Putamen (tissue), 1 donor: ENCODE measurements at regions not wholly inside any gene's neighbourhood (a gene's known extent, or its start where the extent isn't known, plus 50 kb on each side); places are given as distances from the start of the nearest gene placed in this dataset.
"Not testable (repeated sequence)": the region's sequence is repeated elsewhere in the genome, so short reads cannot be mapped to it uniquely, and the experiment has no call there.

Source experiments
- DNase-seq: peaks from one replicate; pipeline ENCODE4 v3.0.0-alpha.2; 2016; ENCODE audit warnings: low spot score

GRCh38 chr4:189098932-189099696 is 841.6 kb upstream of the FRG1 start:
- no peak for DNase-seq

GRCh38 chr4:189113389-189113888 is 827.2 kb upstream of the FRG1 start:
- DNase-seq = no peak

- no peak for DNase-seq
These were observed 823.2 kb upstream of the FRG1 start for GRCh38 chr4:189117426-189117825.

GRCh38 chr4:189121336-189121735 is 819.3 kb upstream of the FRG1 start:
- no peak for DNase-seq

GRCh38 chr4:189124149-189124758 is 816.4 kb upstream of the FRG1 start:
- DNase-seq = peak; percentile 25

- no peak for DNase-seq
These were observed 815.9 kb upstream of the FRG1 start for GRCh38 chr4:189124791-189125190.

GRCh38 chr4:189126040-189126439 is 814.6 kb upstream of the FRG1 start:
- no peak for DNase-seq

GRCh38 chr4:189128341-189128740 is 812.3 kb upstream of the FRG1 start:
- DNase-seq = no peak

GRCh38 chr4:189129044-189129694 is 811.5 kb upstream of the FRG1 start:
- DNase-seq = no peak

GRCh38 chr4:189131118-189131517 is 809.6 kb upstream of the FRG1 start:
- no peak for DNase-seq

GRCh38 chr4:189136462-189136861 is 804.2 kb upstream of the FRG1 start:
- DNase-seq = no peak

GRCh38 chr4:189143263-189143952 is 797.3 kb upstream of the FRG1 start:
- no peak for DNase-seq

- no peak for DNase-seq
These were observed 793.4 kb upstream of the FRG1 start for GRCh38 chr4:189147005-189147929.

GRCh38 chr4:189155083-189155482 is 785.6 kb upstream of the FRG1 start:
- not testable (repeated sequence) for DNase-seq

- DNase-seq = no peak
These were observed 778.4 kb upstream of the FRG1 start for GRCh38 chr4:189162073-189162789.

- no peak for DNase-seq
These were observed 777.8 kb upstream of the FRG1 start for GRCh38 chr4:189162888-189163287.

GRCh38 chr4:189176002-189176401 is 764.7 kb upstream of the FRG1 start:
- no peak for DNase-seq

- DNase-seq = no peak
These were observed 763.5 kb upstream of the FRG1 start for GRCh38 chr4:189177130-189177529.

GRCh38 chr4:189178125-189178746 is 762.4 kb upstream of the FRG1 start:
- DNase-seq = no peak

GRCh38 chr4:189185810-189186432 is 754.8 kb upstream of the FRG1 start:
- no peak for DNase-seq
